Suprapubic skin (tissue), 4 donors: ENCODE measurements at regions not wholly inside any gene's neighbourhood (a gene's known extent, or its start where the extent isn't known, plus 50 kb on each side); places are given as distances from the start of the nearest gene placed in this dataset.

Source experiments
- CTCF ChIP-seq, 2 donors: fragments of 200-600 bp in 1 of 2; fragments of 450-650 bp in 1 of 2; sonication (generic) in 1 of 2; IDR thresholded peaks; one replicate each; pipeline ENCODE4 v1.5.1; 2016 to 2019; ENCODE audit warnings: antibody characterized with exemption in 2 of 2, mild to moderate bottlenecking in 1 of 2, moderate library complexity in 1 of 2
- EP300 ChIP-seq: sonication (generic); formaldehyde crosslinking; IDR thresholded peaks from one replicate; pipeline ENCODE4 v1.6.1; 2017; ENCODE audit warnings: antibody characterized with exemption
- POLR2A ChIP-seq, 2 donors: fragments of 450-650 bp; IDR thresholded peaks; one replicate each; pipeline ENCODE4 v1.6.1; 2017; ENCODE audit warnings: antibody characterized with exemption in 2 of 2, mild to moderate bottlenecking in 2 of 2, moderate library complexity in 2 of 2
- POLR2AphosphoS5 ChIP-seq, 3 donors: sonication (generic); formaldehyde crosslinking; IDR thresholded peaks; one replicate each; pipeline ENCODE4 v1.6.1; 2017; ENCODE audit warnings: antibody characterized with exemption in 3 of 3

GRCh38 chr12:24212496-24212895 lies 263.0 kb upstream of the SOX5 start:
- TF ChIP-seq EP300 = no peak
- TF ChIP-seq CTCF (IDR thresholded peaks at IDR 0.05) = no peak
- no peak for TF ChIP-seq POLR2A (IDR thresholded peaks at IDR 0.05)
- no peak for TF ChIP-seq POLR2AphosphoS5 (IDR thresholded peaks at IDR 0.05)
